GM19025 (cell line): ENCODE measurements at regions not wholly inside any gene's neighbourhood (a gene's known extent, or its start where the extent isn't known, plus 50 kb on each side); places are given as distances from the start of the nearest gene placed in this dataset.
A peak's percentile ranks its signal among the peaks of the same experiment; 100 is the strongest.
"Not testable (repeated sequence)": the region's sequence is repeated elsewhere in the genome, so short reads cannot be mapped to it uniquely, and the experiment has no call there.

Experiments used
- ATAC-seq: cut with Tn5 transposase; IDR thresholded peaks from one replicate; pipeline ENCODE4 v1.9.1; 2021; ENCODE audit warnings: mild to moderate bottlenecking, low read depth, moderate library complexity; ENCODE audit not compliant: unreplicated experiment

GRCh38 chr9:62655705-62656104 lies 1465.9 kb downstream of the SPATA31A7 start:
- not testable (repeated sequence) for ATAC-seq

GRCh38 chr9:62662733-62663507 lies 1473.1 kb downstream of the SPATA31A7 start:
- ATAC-seq = not testable (repeated sequence)

DNA sequence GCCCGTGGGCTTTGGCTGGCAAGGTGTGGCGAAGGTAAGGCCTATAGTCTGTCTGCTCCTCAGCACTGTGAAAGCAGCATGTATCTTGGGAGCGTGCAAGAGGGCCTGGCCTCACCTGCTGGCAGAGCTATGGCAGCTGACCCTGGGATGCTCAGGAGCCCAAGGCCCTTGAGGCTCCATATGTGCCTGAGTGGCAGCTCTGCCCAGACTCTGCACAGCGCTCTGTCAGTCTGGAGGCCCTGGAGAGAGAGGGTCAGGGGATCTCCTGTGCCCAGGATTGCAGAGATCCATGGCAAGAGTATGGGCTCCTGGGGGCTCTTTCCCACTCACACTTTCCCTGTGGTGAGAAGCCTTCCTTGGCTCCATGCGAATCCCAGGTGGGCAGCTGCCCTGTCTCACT lies 1473.7 kb downstream of the SPATA31A7 start:
- ATAC-seq = not testable (repeated sequence)

DNA sequence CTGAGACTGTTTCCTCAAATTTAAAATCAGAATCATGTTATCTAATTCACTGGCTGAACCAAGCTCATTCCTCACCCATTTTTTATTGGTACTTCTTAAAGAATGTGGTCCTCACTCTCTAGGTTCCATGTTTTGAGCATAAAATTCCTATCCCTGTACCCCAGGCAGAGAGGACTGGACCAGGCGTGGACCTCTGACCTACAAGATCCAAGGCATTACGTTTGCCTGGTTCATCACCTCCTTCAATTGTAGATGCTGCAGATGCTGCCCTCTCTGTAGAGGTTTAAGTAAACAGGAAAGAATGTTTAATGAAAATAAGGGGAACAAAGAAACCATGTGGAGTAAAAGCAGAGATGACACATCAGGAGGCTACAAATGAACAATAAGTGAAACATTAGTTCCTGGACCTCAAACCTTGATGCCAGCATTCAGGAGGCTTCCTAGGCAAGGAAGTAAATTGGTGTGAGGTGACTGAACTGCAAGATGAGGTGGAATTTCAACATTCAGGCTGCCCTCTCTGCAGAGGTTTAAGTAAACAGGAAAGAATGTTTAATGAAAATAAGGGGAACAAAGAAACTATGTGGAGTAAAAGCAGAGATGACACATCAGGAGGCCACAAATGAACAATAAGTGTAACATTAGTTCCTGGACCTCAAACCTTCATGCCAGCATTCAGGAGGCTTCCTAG lies 1477.4 kb downstream of the SPATA31A7 start:
- ATAC-seq = not testable (repeated sequence)

- ATAC-seq = not testable (repeated sequence)
Observed at GRCh38 chr9:62677016-62677415, 1487.2 kb downstream of the SPATA31A7 start.

DNA sequence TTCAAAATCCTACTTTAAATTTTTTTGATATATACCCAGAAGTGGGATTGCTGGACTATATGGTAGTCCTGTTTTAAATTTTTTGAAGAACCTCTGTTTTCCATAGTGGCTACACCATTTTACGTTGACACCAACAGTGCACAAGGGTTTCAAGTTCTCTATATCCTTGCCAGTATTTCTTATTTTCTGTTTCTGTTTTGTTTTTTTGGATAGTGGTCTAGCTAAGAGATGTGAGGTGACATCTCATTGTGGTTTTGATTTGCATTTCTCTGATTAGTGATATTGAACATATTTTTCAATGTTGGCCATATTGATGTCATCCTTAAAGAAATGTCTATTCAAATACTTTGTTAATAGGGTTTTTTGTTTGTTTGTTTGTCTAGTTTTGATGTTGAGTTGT lies 1488.5 kb downstream of the SPATA31A7 start:
- not testable (repeated sequence) for ATAC-seq

GRCh38 chr9:62679020-62679419 lies 1489.2 kb downstream of the SPATA31A7 start:
- ATAC-seq = not testable (repeated sequence)

- peak; percentile 68 for ATAC-seq
Observed at GRCh38 chr9:62684833-62685647, 1495.2 kb downstream of the SPATA31A7 start.

DNA sequence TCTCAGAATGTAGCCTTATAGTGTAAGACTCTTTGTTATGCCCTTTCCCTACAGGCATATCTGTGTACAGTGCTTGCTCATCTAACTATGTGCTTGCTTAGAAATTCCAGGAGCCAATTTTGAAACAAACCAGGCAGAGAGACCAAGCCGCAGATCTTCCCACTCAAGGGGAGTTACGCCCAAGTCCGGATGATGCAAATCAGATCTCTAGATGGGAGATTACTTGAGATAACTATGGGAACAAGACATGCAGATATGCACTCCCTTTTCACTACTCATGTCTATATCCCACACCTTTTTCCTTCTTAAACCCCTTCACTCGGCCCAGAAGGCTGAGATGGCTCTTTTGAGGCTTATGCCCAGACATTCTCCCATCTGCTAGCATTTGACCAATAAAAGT lies 1496.5 kb downstream of the SPATA31A7 start:
- not testable (repeated sequence) for ATAC-seq

DNA sequence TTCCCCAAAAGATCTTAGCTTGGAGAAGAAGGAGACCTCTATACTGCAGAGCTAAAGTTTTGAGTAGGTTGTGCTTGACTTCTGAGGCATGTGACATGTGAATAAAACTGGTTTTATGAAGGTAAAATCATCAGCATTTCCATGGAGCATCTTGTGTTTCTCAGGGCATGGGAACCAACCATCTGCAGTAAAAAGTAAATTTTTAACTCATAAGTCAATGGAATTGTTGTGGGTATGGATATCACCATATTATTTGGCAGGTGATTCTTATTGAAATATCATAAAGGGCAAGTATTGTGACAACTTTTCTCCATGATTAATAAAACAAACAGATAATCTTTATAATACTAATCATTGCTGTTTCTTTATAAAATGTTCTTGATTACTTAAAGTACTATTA lies 1503.2 kb downstream of the SPATA31A7 start:
- not testable (repeated sequence) for ATAC-seq

DNA sequence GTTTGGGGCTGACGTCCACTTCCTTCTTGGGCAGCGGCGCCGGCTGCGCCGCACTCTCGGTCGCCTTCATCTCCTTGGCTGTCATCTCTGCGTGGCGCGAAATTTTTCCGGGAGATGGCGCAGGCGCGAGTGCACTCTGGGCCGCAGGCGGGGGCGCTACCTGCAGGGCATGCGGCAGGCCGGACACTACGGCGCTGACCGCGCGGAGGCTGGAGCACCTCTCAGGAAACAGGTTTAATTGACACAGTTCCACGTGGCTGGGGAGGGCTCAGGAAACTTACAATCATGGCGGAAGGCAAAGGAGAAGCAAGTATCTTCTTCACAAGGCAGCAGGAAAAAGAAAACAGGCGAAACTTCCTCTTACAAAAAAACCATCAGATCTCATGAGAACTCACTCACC lies 1521.5 kb downstream of the SPATA31A7 start:
- not testable (repeated sequence) for ATAC-seq

GRCh38 chr9:62725580-62725979 lies 1535.7 kb downstream of the SPATA31A7 start:
- ATAC-seq = not testable (repeated sequence)

- ATAC-seq = peak; percentile 97
Observed at GRCh38 chr9:62730229-62731000, 1540.6 kb downstream of the SPATA31A7 start.

GRCh38 chr9:62731015-62731414 lies 1541.2 kb downstream of the SPATA31A7 start:
- ATAC-seq = not testable (repeated sequence)

GRCh38 chr9:62737004-62737606 lies 1547.3 kb downstream of the SPATA31A7 start:
- ATAC-seq = not testable (repeated sequence)

GRCh38 chr9:62737915-62738314 lies 1548.1 kb downstream of the SPATA31A7 start:
- not testable (repeated sequence) for ATAC-seq

DNA sequence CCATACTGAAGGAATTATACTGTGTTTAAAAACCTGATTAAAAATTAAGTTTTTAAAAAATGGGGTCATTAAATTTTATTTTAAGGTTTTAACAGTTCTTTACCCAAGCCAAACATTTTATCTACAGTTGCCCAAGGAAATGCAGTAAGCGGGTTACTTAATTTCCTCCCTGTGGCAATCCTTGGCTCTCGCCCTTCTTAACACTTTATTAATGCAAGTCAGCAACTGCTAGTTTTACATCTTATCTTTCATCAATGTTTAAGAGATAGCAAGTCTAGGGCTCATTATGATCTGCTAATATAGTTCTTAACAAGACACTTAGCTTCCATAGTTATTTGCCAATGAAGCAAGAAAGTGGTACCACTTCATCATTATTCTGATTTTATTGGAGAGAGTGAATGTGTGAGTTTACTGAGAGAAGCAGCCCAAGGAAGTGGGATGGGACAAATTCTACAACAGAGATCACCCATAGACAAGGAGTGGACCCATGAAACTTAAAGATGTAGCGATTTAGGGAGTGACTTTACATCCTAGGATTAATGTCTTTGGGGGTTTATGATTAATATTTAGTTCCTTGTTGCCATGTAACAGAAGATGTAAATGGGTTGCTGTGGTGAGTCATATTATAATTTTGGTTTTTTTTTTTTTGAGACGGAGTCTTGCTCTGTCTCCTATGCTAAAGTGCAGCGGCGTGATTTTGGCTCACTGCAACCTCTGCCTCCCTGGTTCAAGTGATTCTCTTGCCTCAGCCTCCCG lies 1556.1 kb downstream of the SPATA31A7 start:
- ATAC-seq = not testable (repeated sequence)
